Psoas muscle (tissue), 7 donors: ENCODE measurements at regions not wholly inside any gene's neighbourhood (a gene's known extent, or its start where the extent isn't known, plus 50 kb on each side); places are given as distances from the start of the nearest gene placed in this dataset.

Experiments used
- ATAC-seq, 4 donors: fragments of 200-7000 bp; cut with Tn5 transposase; one replicate each; pipeline ENCODE4 v1.9.1; 2020; ENCODE audit warnings: moderate library complexity in 3 of 4, mild to moderate bottlenecking in 2 of 4
- DNase-seq, 2 donors: peaks; one replicate each; pipeline ENCODE4 v3.0.0-alpha.2; 2020
- H3K27ac ChIP-seq: fragments of 200-600 bp; one replicate; pipeline ENCODE4 v1.8.0; 2022
- H3K27me3 ChIP-seq, 3 donors: fragments of 200-600 bp in 1 of 3; one replicate each; pipeline versions ENCODE4 v1.6.1 to v1.8.0; 2013 to 2022; ENCODE audit warnings: low read length in 2 of 3, mild to moderate bottlenecking in 2 of 3, moderate library complexity in 1 of 3; ENCODE audit not compliant: insufficient read depth in 3 of 3
- H3K36me3 ChIP-seq, 2 donors: fragments of 200-600 bp in 1 of 2; one replicate each; pipeline versions ENCODE4 v1.6.1 to v1.8.0; 2013 to 2022; ENCODE audit warnings: low read depth in 1 of 2, mild to moderate bottlenecking in 1 of 2, moderate library complexity in 1 of 2; ENCODE audit not compliant: insufficient read depth in 1 of 2
- H3K4me1 ChIP-seq: fragments of 200-600 bp; one replicate; pipeline ENCODE4 v1.8.0; 2022
- H3K4me3 ChIP-seq: fragments of 200-600 bp; one replicate; pipeline ENCODE4 v1.8.0; 2022; ENCODE audit warnings: mild to moderate bottlenecking
- H3K9me3 ChIP-seq: fragments of 200-600 bp; one replicate; pipeline ENCODE4 v1.8.0; 2022
- CTCF ChIP-seq: fragments of 200-600 bp; IDR thresholded peaks from one replicate; pipeline ENCODE4 v1.8.0; 2022; ENCODE audit warnings: antibody characterized with exemption
- WGBS, 3 donors: extraction: QIAGEN DNeasy Blood & Tissue Kit; methylation state at CpG; one replicate each; pipeline versions ENCODE4 v1.1.6 to v1.1.7; 2013; 5-methylcytosine and 5-hydroxymethylcytosine counted together
- intact Hi-C, 2 donors: fragments of 100-400 bp; cut with DNase I; formaldehyde crosslinking; loops; one replicate each; pipeline versions ENCODE4 v1.11.0 to v1.14.2; 2022
- donor health status: healthy with polysubstance abuse.
- donor health status: DM: no; HTN: no; CAD: no; lungs with moderate emphysema.
- donor health status: Bipolar disorder and iron deficiency.
- donor health status: healthy.
- donor health status: DM: yes; HTN: yes; CAD: no.
- donor health status: DM: no; HTN: no; CAD: no.
- donor health status: DM: yes; HTN: yes; CAD: no.

GRCh38 chr13:78215458-78216108 is 297.0 kb upstream of the EDNRB start:
- TF ChIP-seq CTCF, result no peak
- 52 to 56% (median 55%) methylated on average over 4 of the region's 4 CpGs for WGBS, 3 donors

DNA sequence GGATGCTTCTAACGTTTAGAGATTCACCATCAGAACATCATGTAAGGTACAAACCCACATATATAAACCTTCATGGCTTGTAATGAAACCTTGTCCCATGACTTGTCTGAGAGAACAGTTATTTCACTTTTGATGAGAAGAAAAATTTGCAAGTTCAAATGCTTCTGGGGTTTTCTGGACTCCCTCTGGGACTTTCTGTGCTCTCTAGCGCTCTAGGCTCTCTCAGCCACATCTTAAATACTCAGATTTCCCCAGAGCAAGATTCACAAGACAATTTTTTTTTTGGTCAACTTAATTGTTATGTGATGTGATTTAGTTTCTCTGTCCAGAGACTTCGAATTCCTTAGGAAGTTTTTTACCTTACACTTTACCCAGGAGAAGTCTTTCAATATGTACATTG is 282.8 kb upstream of the EDNRB start:
- ATAC-seq, result no peak
- no peaks in the 10 kb centered on the region for H3K4me1 ChIP-seq
- no peaks in the 10 kb centered on the region for H3K9me3 ChIP-seq
- intact Hi-C loops, result no loop called here
- no peak overlapping the region for H3K4me3 ChIP-seq
- no peak for TF ChIP-seq CTCF
- H3K27ac ChIP-seq, result no peak overlapping the region
- no peaks in the 10 kb centered on the region for H3K36me3 ChIP-seq
- DNase-seq, result no peak
- H3K27me3 ChIP-seq, result no peaks in the 10 kb centered on the region
- WGBS, 3 donors, result 59 to 65% (median 61%) methylated on average over 3 of the region's 3 CpGs

More at GRCh38 chr13:78215458-78216108, 297.0 kb upstream of the EDNRB start:
- Histone ChIP-seq H3K36me3 (no peaks in the 10 kb centered on the region), H3K27me3 (peaks cover 0 to 2% (median 0%) of the 10 kb centered on the region in 3 donors), H3K9me3 (no peaks in the 10 kb centered on the region), H3K4me1 (no peaks in the 10 kb centered on the region), H3K4me3 (no peak overlapping the region), H3K27ac (no peak overlapping the region)
- ATAC-seq (no peak), DNase-seq (no peak)
- intact Hi-C loops, result no loop called here

GRCh38 chr13:78198821-78199220 is 280.2 kb upstream of the EDNRB start:
- no peak for DNase-seq
- TF ChIP-seq CTCF, result no peak
- H3K36me3 ChIP-seq, result no peaks in the 10 kb centered on the region
- no peak overlapping the region for H3K27ac ChIP-seq
- H3K4me3 ChIP-seq, result no peak overlapping the region
- H3K27me3 ChIP-seq, result no peaks in the 10 kb centered on the region
- intact Hi-C loops, result no loop called here
- no peaks in the 10 kb centered on the region for H3K4me1 ChIP-seq
- no peak for ATAC-seq
- 73 to 77% (median 75%) methylated on average over 3 of the region's 3 CpGs for WGBS, 3 donors
- H3K9me3 ChIP-seq, result no peaks in the 10 kb centered on the region

DNA sequence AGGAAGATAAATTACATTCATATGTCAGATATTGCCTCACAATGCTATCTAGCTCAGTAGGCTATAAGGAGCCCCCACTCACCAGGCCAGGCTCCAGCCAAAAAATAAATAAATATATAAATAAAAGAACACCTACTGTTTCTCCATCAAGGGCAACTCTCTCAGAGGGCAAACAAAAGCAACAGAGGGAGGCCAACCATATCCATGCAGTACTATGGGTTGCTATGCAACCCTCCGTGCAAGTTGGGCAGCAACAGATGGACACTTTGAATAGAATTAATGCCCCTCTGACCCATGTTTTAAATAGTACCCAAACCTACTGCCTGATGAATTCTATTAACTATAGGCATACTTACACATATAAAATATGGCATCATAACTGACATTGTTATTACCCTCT is 279.8 kb upstream of the EDNRB start:
- Histone ChIP-seq H3K36me3 (no peaks in the 10 kb centered on the region), H3K27me3 (no peaks in the 10 kb centered on the region), H3K4me3 (no peak overlapping the region), H3K27ac (no peak overlapping the region), H3K4me1 (no peaks in the 10 kb centered on the region), H3K9me3 (no peaks in the 10 kb centered on the region)
- 41 to 65% (median 57%) methylated on average over 1 of the region's 1 CpG for WGBS, 3 donors
- TF ChIP-seq CTCF, result no peak
- DNase-seq (no peak), ATAC-seq (no peak)
- intact Hi-C loops, result no loop called here

DNA sequence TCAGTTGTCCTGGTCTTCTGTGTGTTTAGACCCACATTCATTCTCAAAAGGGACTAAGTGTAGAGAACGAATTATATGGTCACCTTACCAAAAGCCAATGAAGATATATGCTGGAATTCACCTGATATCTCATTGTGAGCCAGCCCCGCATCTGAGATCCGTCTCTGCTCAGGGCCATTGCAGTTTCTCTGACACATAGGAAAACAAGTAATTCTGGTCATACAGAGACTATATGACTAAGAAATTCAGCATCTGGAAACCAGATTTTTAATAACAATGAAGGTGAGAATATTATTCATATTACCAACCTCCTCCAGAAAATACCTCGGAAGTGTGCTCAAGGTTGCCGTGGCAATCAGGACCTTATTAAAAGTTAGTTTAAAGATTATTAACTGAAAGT is 278.6 kb upstream of the EDNRB start:
- H3K27me3 ChIP-seq, result no peaks in the 10 kb centered on the region
- H3K4me1 ChIP-seq, result no peaks in the 10 kb centered on the region
- H3K9me3 ChIP-seq, result no peaks in the 10 kb centered on the region
- ATAC-seq (no peak), DNase-seq (no peak)
- WGBS, 3 donors, result 74 to 85% (median 85%) methylated on average over 5 of the region's 5 CpGs
- H3K36me3 ChIP-seq, result no peaks in the 10 kb centered on the region
- no peak overlapping the region for H3K4me3 ChIP-seq
- no peak for TF ChIP-seq CTCF
- no peak overlapping the region for H3K27ac ChIP-seq
- intact Hi-C loops, result no loop called here
